Globus pallidus (tissue), 1 donor: ENCODE measurements at regions not wholly inside any gene's neighbourhood (a gene's known extent, or its start where the extent isn't known, plus 50 kb on each side); places are given as distances from the start of the nearest gene placed in this dataset.

Experiments used
- DNase-seq: peaks from one replicate; pipeline ENCODE4 v3.0.0-alpha.2; 2015; ENCODE audit warnings: low spot score

DNA sequence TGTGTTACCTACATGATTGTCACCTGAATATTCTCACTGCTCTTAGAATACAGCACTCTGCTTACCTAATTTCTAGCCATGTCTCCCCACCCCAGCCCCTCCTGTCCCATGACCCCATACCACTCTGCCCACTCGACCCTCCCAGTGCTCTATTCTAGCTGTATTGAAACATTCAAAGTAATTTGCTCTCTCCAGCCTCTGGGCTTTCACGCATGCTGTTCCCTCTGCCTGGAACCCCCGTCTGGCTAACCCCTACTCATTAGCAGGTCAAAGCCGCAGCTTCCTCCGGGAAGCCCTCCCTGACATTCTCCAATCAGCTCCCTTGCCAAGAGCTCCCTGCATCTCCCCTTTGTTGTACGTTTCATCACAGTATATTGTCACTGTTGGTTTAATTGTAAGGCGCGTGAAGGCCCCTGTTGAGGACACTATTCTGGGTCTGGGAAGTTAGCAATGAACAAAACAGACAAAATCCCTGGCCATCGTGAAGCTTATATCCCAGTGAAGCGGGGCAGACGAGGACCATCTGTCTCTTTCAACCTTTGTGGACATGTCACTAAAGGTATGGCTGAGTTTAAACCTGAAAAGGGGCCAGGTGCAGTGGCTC lies 72.3 kb upstream of the LHX1 start:
- DNase-seq = no peak

DNA sequence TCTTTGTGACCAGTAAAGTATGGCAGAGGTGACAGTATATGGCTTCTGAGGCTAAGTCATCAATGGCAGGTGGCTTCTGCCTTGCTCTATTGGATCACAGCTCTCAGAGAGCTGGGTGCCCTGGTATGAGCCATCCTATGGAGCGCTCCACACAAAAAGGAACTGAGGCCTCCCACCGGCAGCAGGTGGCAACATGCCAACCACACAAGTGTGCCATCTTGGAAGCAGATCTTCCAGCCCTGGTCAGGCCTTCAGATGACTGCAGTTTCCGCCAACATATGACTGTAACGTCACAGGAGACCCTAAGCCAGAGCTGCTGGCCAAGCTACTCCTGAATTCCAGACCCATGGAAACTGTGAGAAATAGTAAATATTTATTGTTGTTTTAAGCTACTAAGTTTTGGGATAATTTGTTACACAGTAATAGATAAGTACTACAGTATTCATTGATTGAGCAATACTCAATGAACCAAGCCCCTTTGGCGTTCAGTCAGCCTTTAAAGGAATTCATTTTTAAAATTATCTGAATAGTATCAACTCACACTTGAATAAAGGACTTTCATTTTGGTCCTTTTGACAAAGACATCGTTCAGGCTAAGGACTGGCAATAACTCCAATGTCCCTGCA lies 69.4 kb upstream of the LHX1 start:
- DNase-seq = no peak

DNA sequence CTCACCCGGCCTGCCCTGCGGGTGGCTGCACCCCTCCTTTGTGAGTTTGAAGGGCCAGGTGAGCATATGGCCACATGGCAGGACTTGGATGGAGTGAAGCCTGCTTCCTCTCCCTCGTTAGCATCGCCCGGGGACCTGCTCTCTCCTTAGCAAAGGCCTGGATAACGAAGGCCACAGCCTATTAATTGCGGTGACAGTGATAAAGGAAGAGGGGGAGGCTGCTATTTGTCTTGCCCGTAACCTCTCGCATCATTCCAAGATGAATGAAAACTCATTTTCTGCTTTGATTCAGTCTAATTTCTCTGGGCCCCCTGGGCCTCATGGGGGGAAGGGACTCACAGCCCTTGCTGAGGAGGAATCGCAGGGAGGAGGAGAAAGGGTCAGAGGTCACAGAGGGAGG lies 68.5 kb upstream of the LHX1 start:
- DNase-seq = no peak

GRCh38 chr17:36869441-36869840 lies 67.8 kb upstream of the LHX1 start:
- DNase-seq = no peak

GRCh38 chr17:36869856-36870719 lies 67.2 kb upstream of the LHX1 start:
- DNase-seq = no peak

- DNase-seq = no peak
Observed at GRCh38 chr17:36870720-36870999, 66.6 kb upstream of the LHX1 start.

DNA sequence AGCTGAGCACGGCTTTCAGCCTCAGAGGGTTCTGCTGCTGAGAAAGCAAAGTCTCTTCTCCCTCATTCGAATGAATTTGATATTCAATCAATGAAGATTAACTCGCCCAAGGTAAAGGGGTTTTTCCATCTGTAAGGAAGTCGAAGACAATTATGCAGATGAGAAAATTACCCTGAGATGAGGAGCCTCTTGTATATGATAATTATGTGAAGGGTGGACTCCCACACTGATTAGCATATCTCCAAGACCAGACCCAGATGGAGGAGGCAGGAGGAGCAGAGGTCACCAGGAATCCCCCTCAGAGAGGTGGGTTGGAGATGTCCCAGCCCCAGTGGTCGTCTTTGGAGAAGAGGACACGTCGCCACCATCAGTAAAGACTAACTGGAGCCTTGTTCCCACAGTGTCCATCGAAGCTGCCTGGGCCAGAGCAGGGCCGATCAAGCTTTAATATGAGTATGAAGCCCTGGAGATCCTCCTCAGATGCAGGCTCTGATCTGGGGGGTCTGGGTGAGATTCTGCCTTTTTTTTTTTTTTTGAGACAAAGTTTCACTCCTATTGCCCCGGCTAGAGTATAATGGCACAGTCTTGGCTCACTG lies 61.5 kb upstream of the LHX1 start:
- no peak for DNase-seq

DNA sequence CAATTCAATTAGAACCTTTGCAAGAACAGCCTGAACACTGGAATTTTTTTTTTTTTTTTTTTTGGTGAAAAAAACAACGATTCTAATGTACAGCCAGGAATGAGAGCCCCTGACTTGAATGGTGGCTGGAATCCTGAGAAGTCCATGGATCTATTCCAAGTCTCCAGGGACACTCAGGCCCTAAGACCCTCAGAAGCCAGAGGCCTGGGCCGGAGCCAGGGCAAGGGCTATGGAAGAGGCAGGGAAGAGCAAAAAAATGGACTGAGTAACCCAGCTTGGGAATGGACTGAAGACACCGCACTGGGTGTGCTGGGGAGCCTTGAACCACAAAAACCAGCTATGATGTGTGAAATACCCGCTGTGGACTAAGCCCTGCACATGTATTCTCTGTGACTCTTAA lies 60.3 kb upstream of the LHX1 start:
- DNase-seq = no peak

DNA sequence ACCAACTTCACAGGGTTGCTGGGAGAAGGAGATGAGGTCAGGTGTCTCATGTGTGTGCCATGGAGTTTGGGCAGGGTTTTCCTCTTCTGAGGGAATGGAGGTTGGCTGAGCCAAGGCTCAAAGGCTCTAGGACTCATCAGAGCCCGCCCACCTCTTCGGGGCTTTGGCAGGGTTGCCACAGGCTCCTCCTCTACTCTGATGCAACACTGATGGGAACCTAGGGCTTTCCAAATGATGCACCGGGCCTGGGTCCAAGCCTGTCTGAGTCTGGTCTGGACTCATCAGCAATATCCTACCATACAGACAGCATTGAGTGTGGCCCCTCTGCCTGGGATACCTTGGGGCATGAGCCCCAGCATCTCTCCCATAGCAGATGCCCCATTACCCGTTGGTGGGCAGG lies 59.5 kb upstream of the LHX1 start:
- no peak for DNase-seq

DNA sequence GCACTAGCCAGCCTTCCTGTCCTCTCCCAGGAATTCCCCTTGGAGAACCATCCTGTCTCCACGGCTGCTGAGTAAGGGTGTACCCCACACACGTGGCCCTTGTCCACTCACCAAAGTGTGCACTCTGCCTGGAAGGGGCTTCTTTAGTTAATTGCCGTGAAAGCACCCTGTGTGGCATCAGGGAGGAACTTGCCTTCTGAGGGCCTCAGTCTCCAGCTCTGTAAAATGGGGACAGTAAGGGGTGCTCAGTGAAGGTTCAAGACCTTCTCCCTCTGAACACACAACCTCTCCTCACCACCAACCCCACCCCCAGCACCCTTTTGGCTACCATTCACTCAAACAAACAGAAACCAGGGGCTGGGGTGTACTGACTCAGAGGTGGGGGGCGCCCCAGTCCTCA lies 59.1 kb upstream of the LHX1 start:
- DNase-seq = no peak

DNA sequence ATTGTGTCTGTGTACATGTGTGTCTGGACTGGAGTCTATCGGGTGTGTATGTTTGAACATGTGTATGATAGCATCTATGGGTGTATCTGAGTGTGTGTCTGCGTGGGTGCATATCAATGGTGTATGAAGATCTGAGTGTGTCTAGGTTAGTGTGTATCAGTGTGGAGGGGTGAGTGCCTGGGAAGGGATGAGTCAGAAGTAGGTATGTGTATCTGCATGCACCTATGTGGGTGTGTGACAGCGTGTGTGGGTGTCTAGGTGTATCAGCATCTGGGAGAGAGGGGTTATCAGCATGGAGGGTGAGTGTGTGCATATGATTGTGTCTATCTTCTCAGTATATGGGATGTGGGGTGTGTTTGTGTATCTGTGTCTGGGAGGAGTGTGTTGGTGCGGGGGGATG lies 58.2 kb upstream of the LHX1 start:
- DNase-seq = no peak

DNA sequence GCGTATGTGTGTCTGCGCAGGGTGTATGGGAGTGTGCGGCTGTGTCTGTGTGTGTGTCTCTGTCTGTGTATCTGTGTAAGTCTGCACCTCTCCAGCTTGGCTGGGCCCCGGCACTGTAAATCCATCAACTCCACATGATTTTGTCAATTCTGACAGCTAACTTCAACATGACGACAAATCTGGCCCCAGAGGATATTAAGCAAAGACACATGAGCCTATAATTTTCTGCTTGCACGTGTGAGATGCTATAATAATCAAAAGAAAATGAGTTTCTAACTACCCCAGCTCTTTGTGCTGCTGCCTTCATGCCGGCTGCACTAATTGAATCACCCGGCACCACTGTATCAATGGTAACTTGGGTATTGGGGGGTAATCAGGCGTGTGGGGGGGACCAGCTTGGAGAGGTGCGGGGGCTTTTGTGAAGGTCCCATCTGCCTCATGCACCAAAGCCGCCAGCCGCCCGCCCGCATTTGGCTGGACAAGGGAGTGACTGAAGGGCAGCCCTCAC lies 57.6 kb upstream of the LHX1 start:
- DNase-seq = no peak

- no peak for DNase-seq
Observed at GRCh38 chr17:36880268-36880905, 56.9 kb upstream of the LHX1 start.

GRCh38 chr17:36881323-36881722 lies 56.0 kb upstream of the LHX1 start:
- DNase-seq = no peak

- no peak for DNase-seq
Observed at GRCh38 chr17:36884495-36885152, 52.7 kb upstream of the LHX1 start.

- no peak for DNase-seq
Observed at GRCh38 chr17:36885153-36885735, 52.0 kb upstream of the LHX1 start.

DNA sequence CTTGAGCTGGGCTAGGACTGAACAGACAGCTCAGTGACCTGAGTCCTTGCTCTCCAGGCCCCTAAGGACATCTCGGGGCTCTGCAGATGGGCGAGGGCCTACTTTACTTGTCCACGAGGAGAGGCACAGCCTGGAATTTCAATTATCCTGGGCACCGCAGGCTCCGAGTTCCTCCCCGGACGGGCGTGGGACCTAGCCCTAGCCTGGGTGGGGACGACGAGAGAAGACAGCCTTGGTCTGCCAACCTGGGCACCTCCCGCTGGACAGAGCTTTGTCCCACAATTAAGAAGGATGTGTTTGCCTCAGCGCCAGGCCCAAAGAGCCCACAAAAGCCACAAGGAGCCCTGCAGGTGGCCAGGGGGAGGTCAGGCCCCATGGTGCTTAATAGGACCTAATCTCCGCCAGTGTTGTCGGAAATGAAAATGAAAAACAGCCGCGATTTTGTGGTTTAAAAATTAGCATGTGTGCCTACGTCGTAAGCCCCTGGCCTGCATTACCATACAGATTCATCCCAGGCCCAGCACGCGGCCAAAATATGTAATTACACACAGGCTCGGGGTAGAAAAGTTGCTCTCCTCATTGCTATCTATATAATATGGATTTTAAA lies 51.4 kb upstream of the LHX1 start:
- DNase-seq = no peak
